ENCODE measurements at regions not wholly inside any gene's neighbourhood (a gene's known extent, or its start where the extent isn't known, plus 50 kb on each side); places are given as distances from the start of the nearest gene placed in this dataset.

DNA sequence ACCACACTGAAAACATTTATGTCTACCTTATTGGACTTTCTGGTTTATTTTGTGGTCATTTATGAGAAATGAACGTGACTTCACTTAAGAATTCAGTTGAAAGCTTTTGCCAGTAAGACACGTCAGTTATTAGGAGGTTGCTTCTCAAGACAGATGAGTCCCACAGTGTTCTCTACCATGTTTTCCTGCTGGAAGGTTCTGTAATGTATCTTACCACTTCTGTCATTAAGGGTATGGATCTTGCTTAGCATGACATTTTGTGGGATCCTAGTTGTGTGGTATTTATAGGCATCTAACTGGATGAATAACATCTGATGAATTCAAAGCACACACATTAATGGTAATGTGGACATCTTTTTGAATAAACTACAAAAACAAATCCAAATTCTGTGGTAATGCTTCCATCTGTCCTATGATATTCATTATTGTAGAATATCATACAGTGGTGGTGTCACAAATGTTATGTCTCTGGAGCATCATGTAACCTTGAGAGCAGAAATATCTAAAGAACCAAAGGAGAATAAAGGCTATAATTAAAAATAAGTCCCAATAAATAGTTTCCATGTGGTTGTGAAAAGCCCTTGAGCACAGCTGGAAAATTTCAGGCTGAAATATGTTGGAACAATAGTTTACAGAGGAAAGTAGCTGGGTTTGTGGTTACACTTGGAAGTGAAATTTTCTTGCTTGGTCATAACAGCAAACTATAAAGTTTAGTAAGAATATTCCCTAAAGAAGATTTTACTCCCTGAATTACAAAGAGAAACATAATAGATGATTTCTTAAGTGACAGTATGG, 61.5 kb downstream of the C3orf38 start:
- TF ChIP-seq POLR2A (IDR thresholded peaks at IDR 0.05; ENCODE audit: low read length) (no peak), GATA1 (IDR thresholded peaks at IDR 0.05; ENCODE audit: low read depth, low read length) (no peak)

Measured in erythroblast (primary cell).